WTC11 (cell line): ENCODE measurements at regions not wholly inside any gene's neighbourhood (a gene's known extent, or its start where the extent isn't known, plus 50 kb on each side); places are given as distances from the start of the nearest gene placed in this dataset.

Source experiments
- ATF1 ChIP-seq: sonication (generic); formaldehyde crosslinking; IDR thresholded peaks from 2 replicates; pipeline ENCODE4 v1.8.1; 2023; ENCODE audit warnings: mild to moderate bottlenecking, moderate library complexity, missing genetic modification reagents
- CTCF ChIP-seq: fragments of 200-600 bp; IDR thresholded peaks from 2 replicates; pipeline ENCODE4 v1.8.0; 2022; ENCODE audit warnings: antibody characterized with exemption
- MAX ChIP-seq: sonication (generic); formaldehyde crosslinking; IDR thresholded peaks from 2 replicates; pipeline ENCODE4 v1.8.0; 2022; ENCODE audit warnings: mild to moderate bottlenecking, missing genetic modification reagents
- NFATC4 ChIP-seq: fragments of 250-450 bp; sonication (Bioruptor Pico); IDR thresholded peaks from 2 replicates; pipeline ENCODE4 v1.9.0; 2021; ENCODE audit warnings: mild to moderate bottlenecking
- TF ChIP-seq, protein P1 (sequence below): sonication (generic); formaldehyde crosslinking; IDR thresholded peaks from 2 replicates; pipeline ENCODE4 v1.8.0; 2022; ENCODE audit warnings: mild to moderate bottlenecking, missing genetic modification reagents

GRCh38 chr7:24383055-24383454, 99.1 kb downstream of the NPY start:
- TF ChIP-seq CTCF = no peak
- no peak for TF ChIP-seq NFATC4
- TF ChIP-seq ATF1 (CRISPR knock-in tag) = no peak
- TF ChIP-seq MAX = no peak
- TF ChIP-seq, protein P1, sequence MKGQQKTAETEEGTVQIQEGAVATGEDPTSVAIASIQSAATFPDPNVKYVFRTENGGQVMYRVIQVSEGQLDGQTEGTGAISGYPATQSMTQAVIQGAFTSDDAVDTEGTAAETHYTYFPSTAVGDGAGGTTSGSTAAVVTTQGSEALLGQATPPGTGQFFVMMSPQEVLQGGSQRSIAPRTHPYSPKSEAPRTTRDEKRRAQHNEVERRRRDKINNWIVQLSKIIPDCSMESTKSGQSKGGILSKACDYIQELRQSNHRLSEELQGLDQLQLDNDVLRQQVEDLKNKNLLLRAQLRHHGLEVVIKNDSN (CRISPR knock-in tag) = no peak
